ENCODE measurements at regions not wholly inside any gene's neighbourhood (a gene's known extent, or its start where the extent isn't known, plus 50 kb on each side); places are given as distances from the start of the nearest gene placed in this dataset.
A peak's percentile ranks its signal among the peaks of the same experiment; 100 is the strongest.

- H3K4me3 Mint-ChIP-seq = peak overlapping the region; percentile 64
- POLR2A ChIA-PET = interaction anchor here (0.5 kb wide), 1 partner anchor 759 kb away, joined by 5 read pairs; no protein-coding TSS in a partner anchor
- peaks cover 8% of the 10 kb centered on the region for H3K9me3 Mint-ChIP-seq
- peak; percentile 98 for ATAC-seq
- H3K4me1 Mint-ChIP-seq = peaks cover 20% of the 10 kb centered on the region
- peak overlapping the region; percentile 85; the same call in 1 of the 2 replicates for H3K27ac Mint-ChIP-seq
- CTCF ChIA-PET = interaction anchor here (1.1 kb wide), 1 partner anchor 41 kb away, joined by 3 read pairs; no protein-coding TSS in a partner anchor
- H3K36me3 Mint-ChIP-seq = no peaks in the 10 kb centered on the region
- H3K27me3 Mint-ChIP-seq (ENCODE audit: low read depth) = no peaks in the 10 kb centered on the region
- TF ChIP-seq ETV6 (CRISPR knock-in tag; IDR thresholded peaks at IDR 0.05) (peak; percentile 43; the same call in 1 of the 2 replicates), TEAD1 (CRISPR knock-in tag; IDR thresholded peaks at IDR 0.05) (0 out of 2 replicates have a peak, but pooled peaks have one; percentile 49), FOXK1 (CRISPR knock-in tag; IDR thresholded peaks at IDR 0.05) (peak; percentile 35; the same call in 1 of the 2 replicates), ZNF396 (CRISPR knock-in tag; IDR thresholded peaks at IDR 0.05; ENCODE audit: borderline replicate concordance) (no peak)
- DNase-seq (ENCODE audit: low spot score) = peak; percentile 73
Observed at GRCh38 chr5:164296603-164297080, 791.2 kb downstream of the MAT2B start.

- POLR2A ChIA-PET = no interaction called here
- DNase-seq (ENCODE audit: low spot score) (no peak), ATAC-seq (no peak)
- TF ChIP-seq NR1H2 (CRISPR knock-in tag; IDR thresholded peaks at IDR 0.05) = no peak
- no peak for TF ChIP-seq ZNF219 (CRISPR knock-in tag; IDR thresholded peaks at IDR 0.05; ENCODE audit: borderline replicate concordance)
- no peak for TF ChIP-seq ZNF671 (CRISPR knock-in tag; IDR thresholded peaks at IDR 0.05)
- no peak for TF ChIP-seq ZNF232 (CRISPR knock-in tag; IDR thresholded peaks at IDR 0.05)
- TF ChIP-seq OVOL2 (CRISPR knock-in tag; IDR thresholded peaks at IDR 0.05; ENCODE audit: borderline replicate concordance) = no peak
- TF ChIP-seq CDX4 (CRISPR knock-in tag; IDR thresholded peaks at IDR 0.05; ENCODE audit: borderline replicate concordance) = no peak
- H3K27ac Mint-ChIP-seq = no peak overlapping the region
- H3K9me3 Mint-ChIP-seq = peaks cover 8% of the 10 kb centered on the region
- H3K4me1 Mint-ChIP-seq = peaks cover 20% of the 10 kb centered on the region
- no peak overlapping the region for H3K4me3 Mint-ChIP-seq
- H3K36me3 Mint-ChIP-seq = no peaks in the 10 kb centered on the region
- CTCF ChIA-PET = no interaction called here
- no peaks in the 10 kb centered on the region for H3K27me3 Mint-ChIP-seq (ENCODE audit: low read depth)
Observed at GRCh38 chr5:164298165-164298564, 792.7 kb downstream of the MAT2B start.

- ChIA-PET CTCF (no interaction called here), POLR2A (no interaction called here)
- TF ChIP-seq RELA (CRISPR knock-in tag; IDR thresholded peaks at IDR 0.05; ENCODE audit: borderline replicate concordance) = no peak
- no peak for TF ChIP-seq CREM (CRISPR knock-in tag; IDR thresholded peaks at IDR 0.05)
- no peak for TF ChIP-seq RORB (CRISPR knock-in tag; IDR thresholded peaks at IDR 0.05)
- no peak for TF ChIP-seq JUN (CRISPR knock-in tag; IDR thresholded peaks at IDR 0.05)
- TF ChIP-seq HMGA2 (CRISPR knock-in tag; IDR thresholded peaks at IDR 0.05) = no peak
- TF ChIP-seq NFE2L1 (CRISPR knock-in tag; IDR thresholded peaks at IDR 0.05) = no peak
- TF ChIP-seq MXD4 (CRISPR knock-in tag; IDR thresholded peaks at IDR 0.05; ENCODE audit: borderline replicate concordance) = no peak
- TF ChIP-seq USF2 (CRISPR knock-in tag; IDR thresholded peaks at IDR 0.05) = no peak
- TF ChIP-seq FOXJ3 (CRISPR knock-in tag; IDR thresholded peaks at IDR 0.05; ENCODE audit: borderline replicate concordance) = no peak
- TF ChIP-seq IRF2 (CRISPR knock-in tag; IDR thresholded peaks at IDR 0.05; ENCODE audit: borderline replicate concordance, low read depth) = no peak
- no peak for TF ChIP-seq MAX (CRISPR knock-in tag; IDR thresholded peaks at IDR 0.05)
- Mint-ChIP-seq H3K4me1 (peaks cover 20% of the 10 kb centered on the region), H3K4me3 (no peak overlapping the region), H3K9me3 (no peaks in the 10 kb centered on the region), H3K27ac (no peak overlapping the region), H3K36me3 (no peaks in the 10 kb centered on the region), H3K27me3 (ENCODE audit: low read depth) (no peaks in the 10 kb centered on the region)
- ATAC-seq = no peak
- DNase-seq (ENCODE audit: low spot score) = no peak
Observed at GRCh38 chr5:164300295-164300694, 794.9 kb downstream of the MAT2B start.

GRCh38 chr5:164301136-164301535, 795.7 kb downstream of the MAT2B start:
- ChIA-PET CTCF (no interaction called here), POLR2A (no interaction called here)
- Mint-ChIP-seq H3K27me3 (ENCODE audit: low read depth) (no peaks in the 10 kb centered on the region), H3K36me3 (no peaks in the 10 kb centered on the region), H3K9me3 (no peaks in the 10 kb centered on the region), H3K4me3 (no peak overlapping the region), H3K4me1 (peaks cover 16% of the 10 kb centered on the region), H3K27ac (no peak overlapping the region)
- ATAC-seq (no peak), DNase-seq (ENCODE audit: low spot score) (no peak)
- TF ChIP-seq FOXP1 (CRISPR knock-in tag; IDR thresholded peaks at IDR 0.05; ENCODE audit: borderline replicate concordance) = no peak
- TF ChIP-seq SP1 (CRISPR knock-in tag; conservative IDR thresholded peaks at IDR 0.05) = no peak
- TF ChIP-seq ZBTB43 (CRISPR knock-in tag; IDR thresholded peaks at IDR 0.05) = no peak
- TF ChIP-seq NR2C2 (CRISPR knock-in tag; IDR thresholded peaks at IDR 0.05) = no peak
- TF ChIP-seq TEAD1 (CRISPR knock-in tag; IDR thresholded peaks at IDR 0.05) = no peak
- no peak for TF ChIP-seq MLX (CRISPR knock-in tag; IDR thresholded peaks at IDR 0.05)
- no peak for TF ChIP-seq ZNF219 (CRISPR knock-in tag; IDR thresholded peaks at IDR 0.05; ENCODE audit: borderline replicate concordance)
- TF ChIP-seq ATF3 (CRISPR knock-in tag; conservative IDR thresholded peaks at IDR 0.05) = no peak
